ENCODE measurements at regions not wholly inside any gene's neighbourhood (a gene's known extent, or its start where the extent isn't known, plus 50 kb on each side); places are given as distances from the start of the nearest gene placed in this dataset.

- peak overlapping the region; percentile 51; the same call in 1 of the 2 replicates for H3K27ac ChIP-seq (ENCODE audit: low read depth, low read length)
- POLR2A ChIA-PET (ENCODE audit: partially characterized antibody) = interaction anchor here (1.2 kb wide), 3 partner anchors 15 to 164 kb away, joined by 3 read pairs; no protein-coding TSS in a partner anchor
- no peak overlapping the region for H3K23ac ChIP-seq (ENCODE audit: insufficient read length)
- H3K27me3 ChIP-seq (replicated peaks in 1 of 4; ENCODE audit: control insufficient read depth in 3 of 4, extremely low read depth in 1 of 4, insufficient read depth in 3 of 4, low read length in 3 of 4) = no peaks in the 10 kb centered on the region; a peak in 1 of 7 replicates
- no peak for DNase-seq (ENCODE audit: low read depth in 1 of 2, low spot score in 2 of 2)
- no peaks in the 10 kb centered on the region for H3K9me3 ChIP-seq (ENCODE audit: insufficient read depth in 2 of 2, low read depth in 1 of 2, low read length in 1 of 2)
- peak overlapping the region in 1 of 4 experiments; percentile 25; a peak in 4 of 7 replicates for H3K9ac ChIP-seq (replicated peaks in 1 of 4; ENCODE audit: extremely low read depth in 1 of 4, low read depth in 3 of 4, low read length in 3 of 4)
- no peak overlapping the region for H2AFZ ChIP-seq (ENCODE audit: low read length)
- peak overlapping the region; percentile 13 for H4K91ac ChIP-seq (replicated peaks; ENCODE audit: insufficient read length, low read length)
- H3K56ac ChIP-seq (replicated peaks; ENCODE audit: insufficient read length, low read depth, low read length) = no peak overlapping the region
- H3K4ac ChIP-seq (replicated peaks; ENCODE audit: insufficient read length, low read depth, low read length) = peak overlapping the region; percentile 1
- H3K4me2 ChIP-seq (ENCODE audit: insufficient read depth in 1 of 2, low read depth in 2 of 2, low read length in 2 of 2) = peak overlapping the region; percentile 58 to 79
- H3K18ac ChIP-seq (ENCODE audit: extremely low read depth, low read length) = peak overlapping the region; percentile 95
- H3K4me1 ChIP-seq (replicated peaks in 1 of 4; ENCODE audit: control insufficient read depth in 3 of 4, insufficient read depth in 4 of 4, low read length in 3 of 4) = peaks cover 3 to 26% (median 19%) of the 10 kb centered on the region in 4 experiments
- H3K79me2 ChIP-seq (ENCODE audit: control insufficient read depth in 1 of 2, insufficient read depth in 2 of 2, low read length in 2 of 2) = peaks cover 0 to 14% of the 10 kb centered on the region in 2 experiments; a peak in 2 of 4 replicates
- CTCF ChIA-PET (ENCODE audit: partially characterized antibody) = interaction anchor here (0.7 to 8.1 kb wide), 13 partner anchors 9 to 179 kb away, joined by 3 to 62 read pairs (median 3); no protein-coding TSS in a partner anchor
- peak overlapping the region; percentile 51 for H2BK12ac ChIP-seq (ENCODE audit: low read depth, low read length)
- H4K5ac ChIP-seq (ENCODE audit: insufficient read length, low read depth, low read length) = peak overlapping the region; percentile 17
- no peak for FAIRE-seq
- peaks cover 0 to 4% of the 10 kb centered on the region in 2 experiments for H4K20me1 ChIP-seq (replicated peaks in 1 of 2; ENCODE audit: control insufficient read depth in 1 of 2, insufficient read depth in 2 of 2, low read length in 2 of 2)
- H4K8ac ChIP-seq (ENCODE audit: extremely low read depth, insufficient read depth, low read length) = no peak overlapping the region
- H2BK5ac ChIP-seq (ENCODE audit: low read depth, low read length) = peak overlapping the region; percentile 72; the same call in 1 of the 2 replicates
- no peaks in the 10 kb centered on the region for H3K36me3 ChIP-seq (ENCODE audit: control insufficient read depth in 2 of 4, insufficient read depth in 4 of 4, low read length in 3 of 4)
- 0 out of 2 replicates have a peak overlapping the region, but pooled peaks have one; percentile 40 for H2BK20ac ChIP-seq (ENCODE audit: low read length)
- 32% methylated on average over 12 of the region's 12 CpGs; no CpG with 5 or more reads in 1 of the 2 experiments for WGBS, 2 experiments (ENCODE audit: extremely low coverage in 1 of 2, insufficient coverage in 1 of 2, insufficient read length in 1 of 2, insufficient replicate concordance in 2 of 2, low coverage in 1 of 2, low lambda C conversion rate in 2 of 2, missing lambda C conversion rate in 1 of 2)
- H3K4me3 ChIP-seq (ENCODE audit: extremely low read depth in 1 of 4, insufficient read depth in 2 of 4, low read depth in 3 of 4, low read length in 4 of 4) = peak overlapping the region in 3 of 4 experiments; percentile 19 to 44 (median 23); a peak in 5 of 8 replicates
- H2AK5ac ChIP-seq (ENCODE audit: low read depth, low read length) = peak overlapping the region; percentile 92
- TF ChIP-seq MAFK (IDR thresholded peaks at IDR 0.05; ENCODE audit: low read depth, low read length) (no peak), SAP30 (IDR thresholded peaks at IDR 0.05; ENCODE audit: insufficient read depth, insufficient replicate concordance, low read length) (no peak), GABPA (IDR thresholded peaks at IDR 0.05; ENCODE audit: borderline replicate concordance, insufficient read depth, low read length) (no peak), POLR2A (IDR thresholded peaks at IDR 0.05; ENCODE audit: control extremely low read depth in 1 of 2, low read depth in 2 of 2, low read length in 2 of 2) (no peak), POU5F1 (IDR thresholded peaks at IDR 0.05; ENCODE audit: low read depth, low read length) (no peak), JUND (IDR thresholded peaks at IDR 0.05; ENCODE audit: low read length) (no peak), ZNF274 (IDR thresholded peaks at IDR 0.05; ENCODE audit: borderline replicate concordance, extremely low read depth, low read length) (no peak), BACH1 (IDR thresholded peaks at IDR 0.05; ENCODE audit: low read length) (no peak), SP2 (IDR thresholded peaks at IDR 0.05; ENCODE audit: low read length) (no peak)
- H2BK120ac ChIP-seq (replicated peaks; ENCODE audit: low read depth, low read length) = peak overlapping the region; percentile 67
- H3K14ac ChIP-seq (ENCODE audit: insufficient read length) = no peak overlapping the region
- no peaks in the 10 kb centered on the region for H3K23me2 ChIP-seq (ENCODE audit: low read depth, low read length)
- peaks cover 4% of the 10 kb centered on the region; the same call in 1 of the 2 replicates for H3K79me1 ChIP-seq (ENCODE audit: low read depth, low read length)
- no peak overlapping the region for H2BK15ac ChIP-seq (ENCODE audit: low read length)
Observed at GRCh38 chr6:138593124-138593877, 94.0 kb upstream of the NHSL1 start.
